ENCODE measurements at regions not wholly inside any gene's neighbourhood (a gene's known extent, or its start where the extent isn't known, plus 50 kb on each side); places are given as distances from the start of the nearest gene placed in this dataset.

GRCh38 chr2:76448956-76449355 is 738.2 kb upstream of the GCFC2 start:
- DNase-seq = no peak

- DNase-seq = no peak
Observed at GRCh38 chr2:76447294-76447693, 736.6 kb upstream of the GCFC2 start.

GRCh38 chr2:76446872-76447271 is 736.2 kb upstream of the GCFC2 start:
- DNase-seq = no peak

GRCh38 chr2:76445880-76446279 is 735.2 kb upstream of the GCFC2 start:
- no peak for DNase-seq

- no peak for DNase-seq
Observed at GRCh38 chr2:76444732-76445131, 734.0 kb upstream of the GCFC2 start.

GRCh38 chr2:76437564-76437963 is 726.8 kb upstream of the GCFC2 start:
- no peak for DNase-seq

GRCh38 chr2:76429374-76429773 is 718.7 kb upstream of the GCFC2 start:
- DNase-seq = no peak

GRCh38 chr2:76427452-76427851 is 716.7 kb upstream of the GCFC2 start:
- no peak for DNase-seq

- DNase-seq = no peak
Observed at GRCh38 chr2:76415821-76416220, 705.1 kb upstream of the GCFC2 start.

GRCh38 chr2:76413436-76413835 is 702.7 kb upstream of the GCFC2 start:
- DNase-seq = no peak

- DNase-seq = no peak
Observed at GRCh38 chr2:76406134-76406855, 695.6 kb upstream of the GCFC2 start.

- DNase-seq = no peak
Observed at GRCh38 chr2:76393356-76393755, 682.6 kb upstream of the GCFC2 start.

- DNase-seq = peak; percentile 85
Observed at GRCh38 chr2:76391678-76392077, 681.0 kb upstream of the GCFC2 start.

- no peak for DNase-seq
Observed at GRCh38 chr2:76387294-76387693, 676.6 kb upstream of the GCFC2 start.

GRCh38 chr2:76385943-76386342 is 675.2 kb upstream of the GCFC2 start:
- DNase-seq = no peak

- no peak for DNase-seq
Observed at GRCh38 chr2:76381624-76382023, 670.9 kb upstream of the GCFC2 start.

- no peak for DNase-seq
Observed at GRCh38 chr2:76378140-76378539, 667.4 kb upstream of the GCFC2 start.

- no peak for DNase-seq
Observed at GRCh38 chr2:76341439-76341838, 630.7 kb upstream of the GCFC2 start.

- no peak for DNase-seq
Observed at GRCh38 chr2:76332871-76333270, 622.2 kb upstream of the GCFC2 start.

GRCh38 chr2:76330865-76331264 is 620.1 kb upstream of the GCFC2 start:
- DNase-seq = no peak

GRCh38 chr2:76326636-76327035 is 615.9 kb upstream of the GCFC2 start:
- no peak for DNase-seq

- no peak for DNase-seq
Observed at GRCh38 chr2:76323381-76323780, 612.7 kb upstream of the GCFC2 start.

GRCh38 chr2:76320716-76321115 is 610.0 kb upstream of the GCFC2 start:
- no peak for DNase-seq

GRCh38 chr2:76318848-76319360 is 608.2 kb upstream of the GCFC2 start:
- no peak for DNase-seq

- no peak for DNase-seq
Observed at GRCh38 chr2:76316691-76317090, 606.0 kb upstream of the GCFC2 start.

Data from NCI-H1105 (cell line).